Left lung (tissue), 4 donors: ENCODE measurements at regions not wholly inside any gene's neighbourhood (a gene's known extent, or its start where the extent isn't known, plus 50 kb on each side); places are given as distances from the start of the nearest gene placed in this dataset.

Experiments
- ATAC-seq: fragments of 200-7000 bp; cut with Tn5 transposase; one replicate; pipeline ENCODE4 v1.9.1; 2020; ENCODE audit warnings: moderate library complexity
- DNase-seq, 4 donors: peaks; one replicate each; pipeline ENCODE4 v3.0.0-alpha.2; 2013 to 2020
- H3K27ac ChIP-seq, 2 donors: fragments of 200-600 bp; sonication (generic) in 1 of 2; one replicate each; pipeline versions ENCODE4 v1.5.0 to v1.8.0; 2020 to 2021
- H3K27me3 ChIP-seq, 2 donors: fragments of 200-600 bp; sonication (generic) in 1 of 2; one replicate each; pipeline versions ENCODE4 v1.5.0 to v1.8.0; 2020 to 2021
- H3K36me3 ChIP-seq, 2 donors: fragments of 200-600 bp; sonication (generic) in 1 of 2; one replicate each; pipeline versions ENCODE4 v1.5.0 to v1.8.0; 2020 to 2021
- H3K4me1 ChIP-seq, 2 donors: fragments of 200-600 bp; one replicate each; pipeline ENCODE4 v1.8.0; 2021
- H3K4me3 ChIP-seq, 2 donors: fragments of 200-600 bp; sonication (generic) in 1 of 2; one replicate each; pipeline versions ENCODE4 v1.5.0 to v1.8.0; 2020 to 2021; ENCODE audit warnings: mild to moderate bottlenecking in 1 of 2
- H3K9me3 ChIP-seq, 2 donors: fragments of 200-600 bp; sonication (generic) in 1 of 2; one replicate each; pipeline versions ENCODE4 v1.5.0 to v1.8.0; 2020 to 2021
- intact Hi-C, 2 donors: fragments of 100-400 bp; cut with DNase I; formaldehyde crosslinking; loops; one replicate each; pipeline versions ENCODE4 v1.11.2 to v1.14.2; 2022
- TF ChIP-seq, protein P1 (sequence below), 2 donors: fragments of 200-600 bp; sonication (generic) in 1 of 2; IDR thresholded peaks; one replicate each; pipeline versions ENCODE4 v1.5.0 to v1.8.0; 2021; ENCODE audit warnings: antibody characterized with exemption in 2 of 2
- donor health status: DM: no; HTN: yes; CAD: no.
- donor health status: DM: no; HTN: no; CAD: no.

GRCh38 chr2:183592271-183592670, 468.0 kb downstream of the NUP35 start:
- DNase-seq = no peak
- H3K36me3 ChIP-seq = no peaks in the 10 kb centered on the region
- intact Hi-C loops = no loop called here
- H3K4me1 ChIP-seq = no peaks in the 10 kb centered on the region
- TF ChIP-seq, protein P1, sequence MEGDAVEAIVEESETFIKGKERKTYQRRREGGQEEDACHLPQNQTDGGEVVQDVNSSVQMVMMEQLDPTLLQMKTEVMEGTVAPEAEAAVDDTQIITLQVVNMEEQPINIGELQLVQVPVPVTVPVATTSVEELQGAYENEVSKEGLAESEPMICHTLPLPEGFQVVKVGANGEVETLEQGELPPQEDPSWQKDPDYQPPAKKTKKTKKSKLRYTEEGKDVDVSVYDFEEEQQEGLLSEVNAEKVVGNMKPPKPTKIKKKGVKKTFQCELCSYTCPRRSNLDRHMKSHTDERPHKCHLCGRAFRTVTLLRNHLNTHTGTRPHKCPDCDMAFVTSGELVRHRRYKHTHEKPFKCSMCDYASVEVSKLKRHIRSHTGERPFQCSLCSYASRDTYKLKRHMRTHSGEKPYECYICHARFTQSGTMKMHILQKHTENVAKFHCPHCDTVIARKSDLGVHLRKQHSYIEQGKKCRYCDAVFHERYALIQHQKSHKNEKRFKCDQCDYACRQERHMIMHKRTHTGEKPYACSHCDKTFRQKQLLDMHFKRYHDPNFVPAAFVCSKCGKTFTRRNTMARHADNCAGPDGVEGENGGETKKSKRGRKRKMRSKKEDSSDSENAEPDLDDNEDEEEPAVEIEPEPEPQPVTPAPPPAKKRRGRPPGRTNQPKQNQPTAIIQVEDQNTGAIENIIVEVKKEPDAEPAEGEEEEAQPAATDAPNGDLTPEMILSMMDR (IDR thresholded peaks at IDR 0.05) = no peak
- no peak for ATAC-seq
- peaks cover 0 to 3% of the 10 kb centered on the region in 2 donors for H3K9me3 ChIP-seq
- H3K4me3 ChIP-seq = no peak overlapping the region
- H3K27ac ChIP-seq = no peak overlapping the region
- no peaks in the 10 kb centered on the region for H3K27me3 ChIP-seq

- intact Hi-C loops = no loop called here
- Histone ChIP-seq H3K27me3 (no peaks in the 10 kb centered on the region), H3K9me3 (peaks cover 0 to 3% of the 10 kb centered on the region in 2 donors), H3K4me1 (no peaks in the 10 kb centered on the region), H3K4me3 (no peak overlapping the region), H3K36me3 (no peaks in the 10 kb centered on the region), H3K27ac (no peak overlapping the region)
- DNase-seq (no peak), ATAC-seq (no peak)
- TF ChIP-seq, protein P1 (IDR thresholded peaks at IDR 0.05) = no peak
Observed at GRCh38 chr2:183594150-183594549, 469.9 kb downstream of the NUP35 start.

GRCh38 chr2:183597841-183598240, 473.6 kb downstream of the NUP35 start:
- H3K4me3 ChIP-seq = no peak overlapping the region
- TF ChIP-seq, protein P1 (IDR thresholded peaks at IDR 0.05) = no peak
- H3K4me1 ChIP-seq = no peaks in the 10 kb centered on the region
- intact Hi-C loops = no loop called here
- H3K36me3 ChIP-seq = no peaks in the 10 kb centered on the region
- H3K27ac ChIP-seq = no peak overlapping the region
- no peaks in the 10 kb centered on the region for H3K9me3 ChIP-seq
- ATAC-seq (no peak), DNase-seq (no peak)
- H3K27me3 ChIP-seq = no peaks in the 10 kb centered on the region

DNA sequence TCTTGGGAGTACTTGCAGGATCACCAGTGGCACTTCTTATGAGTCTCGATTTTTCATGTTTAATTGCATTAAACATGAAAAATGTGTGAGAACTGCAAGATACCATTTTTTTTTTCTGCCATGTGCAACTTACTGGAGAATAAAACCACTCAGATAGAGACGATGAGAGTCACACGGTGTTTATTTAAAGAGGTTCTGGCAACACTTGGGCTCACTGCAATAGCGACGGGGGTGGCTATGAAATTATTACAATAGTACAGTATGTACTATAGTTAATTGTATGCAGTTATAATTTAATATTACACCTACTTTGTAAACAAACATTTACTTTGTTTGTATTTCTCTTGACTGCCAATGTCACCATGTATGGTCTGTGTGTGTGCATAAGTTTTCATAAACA, 479.8 kb downstream of the NUP35 start:
- H3K4me3 ChIP-seq = no peak overlapping the region
- no peaks in the 10 kb centered on the region for H3K4me1 ChIP-seq
- intact Hi-C loops = no loop called here
- ATAC-seq (no peak), DNase-seq (no peak)
- TF ChIP-seq, protein P1 (IDR thresholded peaks at IDR 0.05) = no peak
- H3K27ac ChIP-seq = no peak overlapping the region
- H3K9me3 ChIP-seq = peaks cover 0 to 3% of the 10 kb centered on the region in 2 donors
- no peaks in the 10 kb centered on the region for H3K27me3 ChIP-seq
- no peaks in the 10 kb centered on the region for H3K36me3 ChIP-seq

- no peak overlapping the region for H3K27ac ChIP-seq
- no peaks in the 10 kb centered on the region for H3K27me3 ChIP-seq
- H3K4me1 ChIP-seq = no peaks in the 10 kb centered on the region
- no peaks in the 10 kb centered on the region for H3K36me3 ChIP-seq
- intact Hi-C loops = no loop called here
- H3K9me3 ChIP-seq = peaks cover 0 to 3% of the 10 kb centered on the region in 2 donors
- no peak overlapping the region for H3K4me3 ChIP-seq
- no peak for DNase-seq
- no peak for ATAC-seq
- TF ChIP-seq, protein P1 (IDR thresholded peaks at IDR 0.05) = no peak
Observed at GRCh38 chr2:183605440-183605839, 481.2 kb downstream of the NUP35 start.
